Stimulated activated CD8-positive, alpha-beta memory T cell treated with anti-CD3 and anti-CD28 coated beads, Interleukin-15, amount 100 ng/mL, for 1 hour (primary cell): ENCODE measurements at regions not wholly inside any gene's neighbourhood (a gene's known extent, or its start where the extent isn't known, plus 50 kb on each side); places are given as distances from the start of the nearest gene placed in this dataset.

Experiments used
- DNase-seq: peaks from one replicate; pipeline ENCODE4 v3.0.0-alpha.2; 2020; ENCODE audit warnings: low read depth

GRCh38 chr11:128260398-128260797 lies 327.0 kb downstream of the ETS1 start:
- no peak for DNase-seq

DNA sequence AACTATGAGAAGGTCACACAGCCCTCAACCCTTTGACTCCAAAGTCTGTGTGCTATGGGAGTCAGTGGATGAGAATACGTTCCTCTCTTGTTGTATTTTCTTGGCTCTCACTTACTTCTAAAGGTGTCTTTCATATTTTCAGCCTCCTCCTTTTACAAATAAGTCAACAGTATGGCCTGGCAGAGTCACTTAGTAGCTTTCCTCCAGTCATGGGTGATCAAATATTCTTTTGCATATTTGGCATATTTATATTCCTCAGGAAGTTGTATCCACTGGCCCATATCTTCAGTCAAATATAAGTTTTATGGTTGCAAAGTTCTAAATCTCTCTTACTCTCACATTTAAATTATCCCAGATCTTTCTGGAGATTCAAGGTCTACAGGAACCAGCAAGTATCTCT lies 327.5 kb downstream of the ETS1 start:
- no peak for DNase-seq

DNA sequence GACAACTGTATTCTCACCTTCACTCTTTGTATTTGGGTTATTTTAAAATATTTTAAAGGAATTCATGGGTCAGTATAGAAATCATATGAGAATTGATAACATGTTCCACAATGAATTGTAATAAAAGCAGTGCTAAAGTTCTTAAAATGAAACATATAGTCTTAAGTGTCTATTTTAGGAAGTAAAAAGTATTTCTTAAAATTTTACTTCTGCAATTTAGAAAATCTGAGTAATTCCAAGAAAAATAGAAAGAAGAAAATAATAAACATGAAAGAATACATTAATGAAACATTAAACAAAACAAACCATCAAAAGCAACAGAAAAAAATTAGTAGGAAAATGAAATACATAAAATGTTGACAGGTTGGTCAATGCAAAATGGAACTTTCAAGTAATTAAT lies 332.4 kb downstream of the ETS1 start:
- no peak for DNase-seq

GRCh38 chr11:128251140-128251539 lies 336.2 kb downstream of the ETS1 start:
- DNase-seq, result no peak

DNA sequence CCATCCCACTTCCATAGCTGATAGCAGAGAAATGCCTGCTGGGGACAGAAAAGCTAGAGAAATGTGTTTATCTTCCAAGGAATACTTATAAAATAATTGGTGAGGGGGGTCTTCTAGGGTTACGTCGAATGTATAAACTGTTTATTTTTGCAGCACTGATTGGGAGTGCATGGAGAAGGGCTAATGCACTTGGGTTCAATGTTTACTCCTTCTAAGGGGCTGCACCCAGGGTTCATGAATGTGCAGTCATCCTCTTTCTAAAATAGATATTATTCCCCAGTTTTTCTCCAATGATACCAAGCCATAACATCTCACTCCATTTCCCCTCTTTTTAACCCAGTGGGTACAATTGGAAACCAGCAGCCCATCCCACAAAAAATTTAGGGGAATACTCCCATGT lies 336.9 kb downstream of the ETS1 start:
- DNase-seq, result no peak

GRCh38 chr11:128246810-128247594 lies 340.4 kb downstream of the ETS1 start:
- DNase-seq, result no peak

DNA sequence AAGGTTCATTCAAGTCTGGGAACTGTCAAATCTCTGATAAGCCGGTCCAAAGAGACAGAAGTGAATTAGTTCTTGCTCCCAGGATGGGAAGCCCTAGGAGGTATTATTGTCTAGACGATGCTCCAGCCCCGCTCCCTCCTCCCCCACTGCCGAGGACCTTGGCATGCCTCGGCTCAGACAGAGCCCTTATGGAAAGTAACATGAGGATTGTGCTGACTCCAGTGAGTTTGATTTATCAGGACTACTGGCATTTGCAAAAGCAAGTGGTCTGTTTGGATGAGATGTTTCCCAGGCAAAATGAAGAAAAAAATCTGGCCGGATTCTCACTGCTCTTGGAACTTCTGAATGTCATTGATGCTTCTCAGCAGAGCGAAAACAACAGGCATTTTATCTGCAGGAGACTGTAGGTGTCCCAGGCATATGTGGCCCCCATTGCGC lies 341.0 kb downstream of the ETS1 start:
- no peak for DNase-seq

DNA sequence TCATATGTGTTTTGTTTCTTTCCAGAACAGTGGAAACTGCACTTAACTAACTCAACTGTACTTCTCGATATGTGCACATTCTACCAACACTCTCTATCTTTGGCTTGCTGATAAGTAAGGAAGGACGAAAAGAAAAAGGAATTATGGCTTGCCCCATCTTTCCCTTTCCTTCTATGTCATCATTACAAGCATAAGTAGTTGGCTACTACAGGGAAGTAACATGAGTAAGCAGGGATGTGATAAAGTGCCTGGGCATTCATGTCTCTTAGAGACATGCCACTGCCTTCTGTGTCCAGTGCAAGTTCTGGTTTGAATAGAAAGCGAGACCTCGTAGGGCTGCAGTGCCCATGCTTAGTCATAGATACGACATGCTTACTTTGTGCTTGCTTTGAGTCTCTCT lies 342.5 kb downstream of the ETS1 start:
- DNase-seq, result no peak

DNA sequence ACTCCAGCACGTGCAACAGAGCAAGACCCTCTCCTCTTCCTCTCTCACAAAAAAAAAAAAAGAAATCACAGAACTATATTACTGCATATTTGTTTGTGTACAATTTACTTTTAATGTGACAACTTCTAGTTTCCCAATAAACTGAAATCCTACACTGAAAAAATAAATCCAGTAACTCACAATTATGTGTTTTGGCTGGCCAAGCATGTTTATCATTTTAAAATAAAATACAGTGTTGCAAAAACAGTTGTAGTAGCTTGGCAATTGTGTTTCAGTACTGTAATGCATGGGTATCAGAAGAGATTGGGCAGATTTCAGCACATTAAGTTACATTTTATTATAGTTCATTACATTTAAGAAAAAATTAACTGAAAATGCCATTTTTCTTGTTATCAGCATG lies 344.9 kb downstream of the ETS1 start:
- DNase-seq, result no peak

GRCh38 chr11:128240546-128240945 lies 346.8 kb downstream of the ETS1 start:
- no peak for DNase-seq

DNA sequence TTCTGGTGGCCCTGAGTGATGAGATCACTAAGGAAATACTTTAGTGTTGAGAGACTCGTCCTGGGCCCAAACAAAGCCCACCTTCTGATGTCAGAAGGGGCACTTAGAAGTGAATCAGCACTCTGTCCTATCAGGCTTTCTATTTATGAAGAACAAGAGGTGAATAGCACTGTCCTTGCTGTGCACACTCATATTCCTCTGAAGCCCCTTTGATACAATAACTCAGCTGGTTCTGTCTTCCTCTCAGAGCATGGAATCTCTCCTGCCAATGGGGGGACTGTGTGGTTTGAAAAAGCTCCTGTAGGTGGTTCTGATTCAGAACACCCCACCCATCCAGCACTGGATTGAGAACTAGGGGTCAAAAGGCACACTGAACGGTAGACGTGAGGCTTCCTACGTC lies 348.1 kb downstream of the ETS1 start:
- no peak for DNase-seq

DNA sequence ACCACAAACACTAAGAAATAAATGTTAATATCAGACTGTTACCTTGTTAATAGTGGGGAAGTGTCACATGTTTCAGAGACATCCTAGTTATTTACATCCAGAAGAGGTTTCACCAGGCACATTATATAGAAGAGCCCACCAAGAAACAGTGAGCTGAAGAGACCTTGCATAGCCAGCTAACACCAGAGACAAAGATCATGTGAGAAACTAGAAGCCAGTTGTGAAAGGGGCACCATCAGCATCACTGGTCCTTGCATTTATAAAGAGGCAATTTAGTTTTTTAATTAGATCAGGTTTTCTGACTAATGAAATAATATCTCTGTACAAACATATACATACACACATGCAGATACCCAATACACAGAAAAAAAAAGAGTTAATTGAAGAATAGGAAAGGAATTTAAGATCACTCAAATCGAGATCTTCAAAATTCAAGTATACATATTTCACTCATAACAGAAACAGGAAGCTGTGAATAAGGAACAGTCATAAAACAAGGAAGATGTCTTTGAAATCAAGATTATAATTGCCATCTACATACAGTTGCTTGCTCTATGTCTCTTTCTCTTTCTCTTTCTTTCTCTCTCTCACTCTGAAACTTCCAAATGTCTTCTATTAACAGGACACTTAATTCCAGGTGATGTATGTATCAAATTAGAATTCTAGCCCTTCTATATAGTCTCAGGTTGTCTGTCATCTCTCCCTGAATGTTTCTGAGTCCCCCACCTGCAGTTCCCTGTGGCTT lies 348.7 kb downstream of the ETS1 start:
- no peak for DNase-seq

DNA sequence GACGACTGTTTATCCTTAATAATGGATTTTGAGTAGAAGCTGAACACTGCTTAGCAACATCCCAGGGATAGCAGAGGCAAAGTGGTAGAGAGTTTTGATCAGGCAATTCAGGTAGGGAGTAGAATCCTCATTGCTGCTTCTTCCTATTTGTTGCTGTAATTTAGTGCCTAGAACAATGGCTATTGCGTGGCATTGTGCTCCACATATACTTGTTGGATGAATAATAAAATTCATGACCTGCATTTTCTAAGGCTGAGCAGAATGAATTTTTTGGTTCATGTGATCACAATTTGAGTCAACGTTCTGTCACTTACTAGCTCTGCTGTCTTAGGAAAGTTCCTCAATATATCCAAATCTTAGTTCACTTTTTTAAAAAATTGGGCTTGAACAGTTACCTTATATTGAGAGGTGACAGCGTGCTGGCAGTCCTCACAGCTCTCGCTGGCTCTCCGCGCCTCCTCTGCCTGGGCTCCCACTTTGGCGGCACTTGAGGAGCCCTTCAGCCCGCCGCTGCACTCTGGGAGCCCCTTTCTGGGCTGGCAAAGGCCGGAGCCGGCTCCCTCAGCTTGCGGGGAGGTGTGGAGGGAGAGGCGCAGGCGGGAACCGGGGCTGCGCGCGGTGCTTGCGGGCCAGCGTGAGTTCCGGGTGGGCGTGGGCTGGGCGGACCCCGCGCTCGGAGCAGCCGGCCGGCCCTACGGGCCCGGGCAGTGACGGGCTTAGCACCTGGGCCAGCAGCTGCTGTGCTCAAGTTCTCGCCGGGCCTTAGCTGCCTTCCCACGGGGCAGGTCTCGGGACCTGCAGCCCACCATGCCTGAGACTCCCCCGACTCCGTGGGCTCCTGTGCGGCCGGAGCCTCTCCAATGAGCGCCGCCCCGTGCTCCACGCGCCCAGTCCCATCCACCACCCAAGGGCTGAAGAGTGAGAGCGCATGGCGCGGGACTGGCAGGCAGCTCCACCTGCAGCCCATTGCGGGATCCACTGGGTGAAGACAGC lies 350.6 kb downstream of the ETS1 start:
- DNase-seq, result no peak

DNA sequence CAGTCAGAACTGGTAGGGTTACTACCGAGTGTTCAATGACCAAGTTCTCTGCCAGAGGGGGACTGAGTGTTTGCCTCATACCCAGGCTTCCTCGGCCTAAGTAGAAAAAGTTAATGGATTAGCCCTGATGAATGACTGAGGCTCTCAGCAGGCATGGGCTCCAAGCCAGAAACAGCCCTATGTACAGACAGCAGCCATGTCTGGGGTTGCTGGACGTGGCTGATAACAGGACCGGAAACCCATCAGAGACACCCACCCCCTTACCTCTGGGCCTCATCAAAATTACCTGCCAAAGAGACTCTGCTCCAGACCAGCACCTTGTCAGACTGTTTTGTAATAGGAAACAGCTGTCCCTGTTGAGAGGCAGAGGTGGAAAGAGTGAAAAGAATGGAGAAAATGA lies 351.4 kb downstream of the ETS1 start:
- DNase-seq, result no peak

DNA sequence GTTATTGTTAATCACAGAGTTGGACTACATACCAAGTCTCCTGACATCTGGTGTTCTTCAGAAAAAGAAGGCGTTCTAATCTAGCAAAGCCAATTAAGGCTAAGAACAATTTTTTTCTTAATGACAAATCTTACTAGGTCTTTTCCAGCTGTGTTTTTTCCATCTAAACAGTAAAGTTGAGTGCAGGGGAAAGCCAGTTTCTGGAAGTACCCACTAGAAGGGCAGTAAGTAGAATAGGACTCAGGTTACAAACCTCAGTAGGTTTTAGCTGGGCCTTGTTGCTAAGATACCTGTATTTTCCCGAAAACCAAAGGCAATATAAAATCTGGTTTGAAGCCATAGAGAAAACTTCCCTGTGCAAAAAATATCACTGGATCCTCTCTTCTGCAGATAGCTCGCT lies 351.9 kb downstream of the ETS1 start:
- DNase-seq, result no peak

GRCh38 chr11:128234143-128234542 lies 353.2 kb downstream of the ETS1 start:
- no peak for DNase-seq

- no peak for DNase-seq
These were observed 354.8 kb downstream of the ETS1 start for GRCh38 chr11:128232588-128232987.

GRCh38 chr11:128231845-128232410 lies 355.4 kb downstream of the ETS1 start:
- DNase-seq, result no peak

DNA sequence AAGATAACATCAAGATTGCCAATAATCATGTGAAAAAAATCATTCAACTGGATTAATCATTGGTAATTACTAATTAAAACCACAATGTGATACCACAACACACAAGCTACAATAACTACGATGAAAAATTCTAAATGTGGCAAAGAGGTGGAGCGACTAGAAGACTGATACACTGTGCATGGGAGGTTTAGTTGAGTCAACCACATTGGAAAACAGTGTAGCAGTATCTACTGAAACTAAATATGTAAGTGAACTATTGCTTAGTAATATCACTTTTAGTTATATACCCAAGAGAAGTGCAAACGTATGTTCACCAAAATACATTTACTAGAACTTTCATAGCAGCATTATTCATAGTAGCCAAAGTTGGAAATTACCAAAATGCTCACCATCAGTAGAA lies 359.9 kb downstream of the ETS1 start:
- no peak for DNase-seq

GRCh38 chr11:128226106-128226716 lies 361.1 kb downstream of the ETS1 start:
- no peak for DNase-seq

- DNase-seq, result no peak
These were observed 365.0 kb downstream of the ETS1 start for GRCh38 chr11:128222245-128222884.
